NT2/D1 (cell line): ENCODE measurements at regions not wholly inside any gene's neighbourhood (a gene's known extent, or its start where the extent isn't known, plus 50 kb on each side); places are given as distances from the start of the nearest gene placed in this dataset.

Experiments used
- SUZ12 ChIP-seq: IDR thresholded peaks from 2 replicates; pipeline ENCODE4 v1.6.1; 2011; ENCODE audit not compliant: insufficient read length, insufficient read depth; ENCODE audit errors: extremely low read depth
- YY1 ChIP-seq: IDR thresholded peaks from 2 replicates; pipeline ENCODE4 v1.6.1; 2011; ENCODE audit not compliant: insufficient read length, insufficient read depth

- TF ChIP-seq SUZ12 (no peak), YY1 (no peak)
These were observed 760.4 kb downstream of the TSN start for GRCh38 chr2:122515731-122516290.
